Adrenal gland (tissue), 9 donors: ENCODE measurements at regions not wholly inside any gene's neighbourhood (a gene's known extent, or its start where the extent isn't known, plus 50 kb on each side); places are given as distances from the start of the nearest gene placed in this dataset.

ENCODE experiments used
- DNase-seq, 7 donors: peaks; one replicate each; pipeline ENCODE4 v3.0.0-alpha.2; 2019 to 2020
- H3K27ac ChIP-seq, 5 donors: fragments of 200-600 bp; sonication (generic) in 4 of 5; 1 replicate in 3 of 5; 2 replicates in 2 of 5; pipeline versions ENCODE4 v1.5.1 to v1.8.0; 2016 to 2020; ENCODE audit warnings: mild to moderate bottlenecking in 1 of 5
- H3K27me3 ChIP-seq: fragments of 200-600 bp; 2 replicates; pipeline ENCODE4 v1.8.0; 2021
- H3K36me3 ChIP-seq, 2 donors: fragments of 200-600 bp; replicated peaks in 1 of 2; 1 replicate in 1 of 2; 2 replicates in 1 of 2; pipeline versions ENCODE4 v1.5.1 to v1.8.0; 2018 to 2022
- H3K4me1 ChIP-seq, 2 donors: fragments of 200-600 bp; replicated peaks in 1 of 2; 1 replicate in 1 of 2; 2 replicates in 1 of 2; pipeline versions ENCODE4 v1.5.1 to v1.8.0; 2018 to 2021
- H3K4me3 ChIP-seq, 4 donors: fragments of 200-600 bp; sonication (generic) in 3 of 4; one replicate each; pipeline ENCODE4 v1.5.1; 2016 to 2018
- H3K9me3 ChIP-seq, 3 donors: fragments of 200-600 bp; sonication (generic) in 1 of 3; replicated peaks in 1 of 3; 1 replicate in 2 of 3; 2 replicates in 1 of 3; pipeline versions ENCODE4 v1.5.1 to v1.8.0; 2016 to 2021
- CTCF ChIP-seq, 6 experiments: fragments of 450-650 bp in 4 of 6; fragments of 200-600 bp in 2 of 6; sonication (generic) in 1 of 6; IDR thresholded peaks; 1 replicate in 5 of 6; 2 replicates in 1 of 6; pipeline versions ENCODE4 v1.5.1 to v1.8.0; 2016 to 2021; ENCODE audit warnings: antibody characterized with exemption in 6 of 6, mild to moderate bottlenecking in 2 of 6, moderate library complexity in 1 of 6
- POLR2A ChIP-seq, 2 donors: fragments of 450-650 bp; IDR thresholded peaks; one replicate each; pipeline ENCODE4 v1.6.1; 2017; ENCODE audit warnings: antibody characterized with exemption in 2 of 2, mild to moderate bottlenecking in 2 of 2, moderate library complexity in 1 of 2
- WGBS, 4 donors: extraction: QIAGEN DNeasy Blood & Tissue Kit in 2 of 4; methylation state at CpG; one replicate each; pipeline versions ENCODE4 v1.1.5 to v1.1.7; 2013 to 2017; 5-methylcytosine and 5-hydroxymethylcytosine counted together
- intact Hi-C, 2 donors: fragments of 100-400 bp; cut with DNase I; formaldehyde crosslinking; loops; one replicate each; pipeline versions ENCODE4 v1.14.1 to v1.15.0; 2022 to 2023
- donor health status: healthy with polysubstance abuse.
- donor health status: Bipolar disorder and iron deficiency.
- donor health status: DM: yes; HTN: yes; CAD: no.
- donor health status: DM: no; HTN: no; CAD: no.
- donor health status: DM: no; HTN: no; CAD: no.

- H3K4me1 ChIP-seq = peaks cover 0 to 12% of the 10 kb centered on the region in 2 donors
- peak in 2 of 7 donors; percentile 23 to 34 for DNase-seq
- H3K27me3 ChIP-seq = no peaks in the 10 kb centered on the region
- no peak for TF ChIP-seq CTCF (IDR thresholded peaks at IDR 0.05)
- TF ChIP-seq POLR2A (IDR thresholded peaks at IDR 0.05) = no peak
- no peaks in the 10 kb centered on the region for H3K36me3 ChIP-seq
- intact Hi-C loops = no loop called here
- no peaks in the 10 kb centered on the region for H3K9me3 ChIP-seq
- no peak overlapping the region for H3K4me3 ChIP-seq
- H3K27ac ChIP-seq = peak overlapping the region in 4 of 5 donors; percentile 17 to 36 (median 24)
Measured at GRCh38 chr5:115351356-115352195, 55.1 kb upstream of the CCDC112 start.

- no peak overlapping the region for H3K27ac ChIP-seq
- TF ChIP-seq POLR2A (IDR thresholded peaks at IDR 0.05) (no peak), CTCF (IDR thresholded peaks at IDR 0.05) (no peak)
- no peaks in the 10 kb centered on the region for H3K36me3 ChIP-seq
- H3K4me3 ChIP-seq = no peak overlapping the region
- no peaks in the 10 kb centered on the region for H3K27me3 ChIP-seq
- H3K9me3 ChIP-seq = no peaks in the 10 kb centered on the region
- peaks cover 0 to 12% of the 10 kb centered on the region in 2 donors for H3K4me1 ChIP-seq
- WGBS, 4 donors = 63 to 85% (median 79%) methylated on average over 3 of the region's 3 CpGs
- no peak for DNase-seq
- intact Hi-C loops = no loop called here
Measured at GRCh38 chr5:115350894-115351293, 54.4 kb upstream of the CCDC112 start.

GRCh38 chr5:115349001-115349817 is 52.8 kb upstream of the CCDC112 start:
- peak overlapping the region in 1 of 4 donors; percentile 15 for H3K4me3 ChIP-seq
- H3K36me3 ChIP-seq = no peaks in the 10 kb centered on the region
- intact Hi-C loops = no loop called here
- H3K4me1 ChIP-seq = peaks cover 0 to 12% of the 10 kb centered on the region in 2 donors
- DNase-seq = peak; percentile 45 to 76 (median 68)
- H3K27ac ChIP-seq = peak overlapping the region in 4 of 5 donors; percentile 7 to 63 (median 26)
- 29 to 36% (median 34%) methylated on average over 5 of the region's 5 CpGs for WGBS, 4 donors
- H3K27me3 ChIP-seq = no peaks in the 10 kb centered on the region
- TF ChIP-seq CTCF (IDR thresholded peaks at IDR 0.05) = peak in 5 of 6 experiments; percentile 24 to 46 (median 39)
- no peak for TF ChIP-seq POLR2A (IDR thresholded peaks at IDR 0.05)
- H3K9me3 ChIP-seq = no peaks in the 10 kb centered on the region

- WGBS, 4 donors = 91 to 93% (median 92%) methylated on average over 4 of the region's 4 CpGs
- H3K27ac ChIP-seq = no peak overlapping the region
- peaks cover 0 to 12% of the 10 kb centered on the region in 2 donors for H3K4me1 ChIP-seq
- no peaks in the 10 kb centered on the region for H3K9me3 ChIP-seq
- H3K27me3 ChIP-seq = no peaks in the 10 kb centered on the region
- TF ChIP-seq CTCF (IDR thresholded peaks at IDR 0.05) = no peak
- no peak for TF ChIP-seq POLR2A (IDR thresholded peaks at IDR 0.05)
- no peak overlapping the region for H3K4me3 ChIP-seq
- H3K36me3 ChIP-seq = no peaks in the 10 kb centered on the region
- DNase-seq = no peak
- intact Hi-C loops = no loop called here
Measured at GRCh38 chr5:115348175-115348574, 51.7 kb upstream of the CCDC112 start.
